Activated T-helper 1 cell treated with anti-CD3 and anti-CD28 coated beads, Interleukin-12 subunit alpha, Interleukin-12 subunit beta, Interleukin-2, Interleukin-4 antibody, amounts not matched to agents 30 ng/mL and 10 ng/mL and 1 ng/mL, durations not matched to agents 14 hours and 24 hours and 36 hours (primary cell): ENCODE measurements at regions not wholly inside any gene's neighbourhood (a gene's known extent, or its start where the extent isn't known, plus 50 kb on each side); places are given as distances from the start of the nearest gene placed in this dataset.

Experiments used
- DNase-seq: peaks from one replicate; pipeline ENCODE4 v3.0.0; 2021; ENCODE audit warnings: low spot score
- H3K27ac Mint-ChIP-seq: one replicate; pipeline ENCODE4 v1.8.0; 2021; ENCODE audit warnings: mild to moderate bottlenecking, mixed read lengths
- H3K27me3 Mint-ChIP-seq: one replicate; pipeline ENCODE4 v1.8.0; 2022; ENCODE audit warnings: mild to moderate bottlenecking, moderate library complexity, mixed read lengths; ENCODE audit not compliant: insufficient read depth
- H3K36me3 Mint-ChIP-seq: one replicate; pipeline ENCODE4 v1.8.0; 2021; ENCODE audit warnings: low read depth, mixed read lengths
- H3K4me1 Mint-ChIP-seq: one replicate; pipeline ENCODE4 v1.8.0; 2021; ENCODE audit warnings: low read depth, mixed read lengths
- H3K4me3 Mint-ChIP-seq: one replicate; pipeline ENCODE4 v1.8.0; 2021; ENCODE audit warnings: mild to moderate bottlenecking, moderate library complexity, mixed read lengths
- H3K9me3 Mint-ChIP-seq: one replicate; pipeline ENCODE4 v1.8.0; 2021; ENCODE audit warnings: mixed read lengths
- intact Hi-C: fragments of 100-400 bp; cut with micrococcal nuclease; formaldehyde crosslinking; loops from one replicate; pipeline ENCODE4 v1.15.1; 2024

GRCh38 chr12:13573698-13574321 is 377.3 kb downstream of the EMP1 start:
- no peak overlapping the region for H3K27ac Mint-ChIP-seq
- no peaks in the 10 kb centered on the region for H3K9me3 Mint-ChIP-seq
- intact Hi-C loops: no loop called here
- no peaks in the 10 kb centered on the region for H3K4me1 Mint-ChIP-seq
- DNase-seq: no peak
- H3K36me3 Mint-ChIP-seq: no peaks in the 10 kb centered on the region
- H3K4me3 Mint-ChIP-seq: no peak overlapping the region
- peaks cover 2% of the 10 kb centered on the region for H3K27me3 Mint-ChIP-seq

- no peaks in the 10 kb centered on the region for H3K36me3 Mint-ChIP-seq
- H3K4me1 Mint-ChIP-seq: no peaks in the 10 kb centered on the region
- H3K27ac Mint-ChIP-seq: no peak overlapping the region
- DNase-seq: no peak
- H3K9me3 Mint-ChIP-seq: no peaks in the 10 kb centered on the region
- no peak overlapping the region for H3K4me3 Mint-ChIP-seq
- intact Hi-C loops: no loop called here
- peaks cover 4% of the 10 kb centered on the region for H3K27me3 Mint-ChIP-seq
Measured at GRCh38 chr12:13571035-13571434, 374.5 kb downstream of the EMP1 start.

- intact Hi-C loops: no loop called here
- Mint-ChIP-seq H3K27me3 (peaks cover 4% of the 10 kb centered on the region), H3K27ac (no peak overlapping the region), H3K36me3 (no peaks in the 10 kb centered on the region), H3K4me1 (no peaks in the 10 kb centered on the region), H3K9me3 (no peaks in the 10 kb centered on the region), H3K4me3 (no peak overlapping the region)
- no peak for DNase-seq
Measured at GRCh38 chr12:13570005-13570694, 373.6 kb downstream of the EMP1 start.

- Mint-ChIP-seq H3K4me3 (no peak overlapping the region), H3K27me3 (peaks cover 4% of the 10 kb centered on the region), H3K9me3 (peaks cover 4% of the 10 kb centered on the region), H3K36me3 (no peaks in the 10 kb centered on the region), H3K4me1 (no peaks in the 10 kb centered on the region), H3K27ac (no peak overlapping the region)
- DNase-seq: no peak
- intact Hi-C loops: no loop called here
Measured at GRCh38 chr12:13566292-13566691, 369.8 kb downstream of the EMP1 start.

- no peaks in the 10 kb centered on the region for H3K36me3 Mint-ChIP-seq
- peaks cover 4% of the 10 kb centered on the region for H3K9me3 Mint-ChIP-seq
- no peaks in the 10 kb centered on the region for H3K4me1 Mint-ChIP-seq
- no peak for DNase-seq
- no peak overlapping the region for H3K4me3 Mint-ChIP-seq
- H3K27me3 Mint-ChIP-seq: peaks cover 4% of the 10 kb centered on the region
- intact Hi-C loops: no loop called here
- H3K27ac Mint-ChIP-seq: no peak overlapping the region
Measured at GRCh38 chr12:13564266-13564810, 367.8 kb downstream of the EMP1 start.

- intact Hi-C loops: no loop called here
- Mint-ChIP-seq H3K36me3 (no peaks in the 10 kb centered on the region), H3K27me3 (peaks cover 4% of the 10 kb centered on the region), H3K4me3 (no peak overlapping the region), H3K9me3 (peaks cover 4% of the 10 kb centered on the region), H3K4me1 (no peaks in the 10 kb centered on the region), H3K27ac (no peak overlapping the region)
- DNase-seq: no peak
Measured at GRCh38 chr12:13563743-13564125, 367.2 kb downstream of the EMP1 start.

GRCh38 chr12:13562915-13563742 is 366.6 kb downstream of the EMP1 start:
- DNase-seq: no peak
- H3K4me3 Mint-ChIP-seq: no peak overlapping the region
- intact Hi-C loops: no loop called here
- H3K27ac Mint-ChIP-seq: no peak overlapping the region
- peaks cover 2% of the 10 kb centered on the region for H3K27me3 Mint-ChIP-seq
- H3K9me3 Mint-ChIP-seq: peaks cover 4% of the 10 kb centered on the region
- no peaks in the 10 kb centered on the region for H3K36me3 Mint-ChIP-seq
- no peaks in the 10 kb centered on the region for H3K4me1 Mint-ChIP-seq

GRCh38 chr12:13561923-13562322 is 365.4 kb downstream of the EMP1 start:
- H3K27ac Mint-ChIP-seq: no peak overlapping the region
- peaks cover 4% of the 10 kb centered on the region for H3K9me3 Mint-ChIP-seq
- no peaks in the 10 kb centered on the region for H3K4me1 Mint-ChIP-seq
- H3K4me3 Mint-ChIP-seq: no peak overlapping the region
- no peaks in the 10 kb centered on the region for H3K27me3 Mint-ChIP-seq
- DNase-seq: no peak
- no peaks in the 10 kb centered on the region for H3K36me3 Mint-ChIP-seq
- intact Hi-C loops: no loop called here

GRCh38 chr12:13559318-13559978 is 362.9 kb downstream of the EMP1 start:
- no peaks in the 10 kb centered on the region for H3K27me3 Mint-ChIP-seq

GRCh38 chr12:13552830-13553229 is 356.3 kb downstream of the EMP1 start:
- no peak overlapping the region for H3K4me3 Mint-ChIP-seq
- no peaks in the 10 kb centered on the region for H3K4me1 Mint-ChIP-seq
- peaks cover 2% of the 10 kb centered on the region for H3K27me3 Mint-ChIP-seq
- no peaks in the 10 kb centered on the region for H3K9me3 Mint-ChIP-seq
- no peak overlapping the region for H3K27ac Mint-ChIP-seq
- no peaks in the 10 kb centered on the region for H3K36me3 Mint-ChIP-seq
- DNase-seq: no peak
- intact Hi-C loops: no loop called here

More at GRCh38 chr12:13559318-13559978, 362.9 kb downstream of the EMP1 start:
- Mint-ChIP-seq H3K4me1 (no peaks in the 10 kb centered on the region), H3K27ac (no peak overlapping the region), H3K9me3 (peaks cover 4% of the 10 kb centered on the region), H3K36me3 (no peaks in the 10 kb centered on the region), H3K4me3 (no peak overlapping the region)
- DNase-seq: no peak
- intact Hi-C loops: no loop called here

- intact Hi-C loops: no loop called here
- Mint-ChIP-seq H3K27me3 (peaks cover 6% of the 10 kb centered on the region), H3K36me3 (no peaks in the 10 kb centered on the region)
Measured at GRCh38 chr12:13547283-13547682, 350.8 kb downstream of the EMP1 start.

GRCh38 chr12:13546231-13546630 is 349.7 kb downstream of the EMP1 start:
- Mint-ChIP-seq H3K27me3 (peaks cover 6% of the 10 kb centered on the region), H3K4me1 (no peaks in the 10 kb centered on the region), H3K27ac (no peak overlapping the region), H3K4me3 (no peak overlapping the region), H3K9me3 (no peaks in the 10 kb centered on the region), H3K36me3 (no peaks in the 10 kb centered on the region)
- no peak for DNase-seq
- intact Hi-C loops: no loop called here

More at GRCh38 chr12:13547283-13547682, 350.8 kb downstream of the EMP1 start:
- DNase-seq: no peak
- Mint-ChIP-seq H3K9me3 (no peaks in the 10 kb centered on the region), H3K27ac (no peak overlapping the region), H3K4me1 (no peaks in the 10 kb centered on the region), H3K4me3 (no peak overlapping the region)
